HepG2 (cell line): ENCODE measurements at regions not wholly inside any gene's neighbourhood (a gene's known extent, or its start where the extent isn't known, plus 50 kb on each side); places are given as distances from the start of the nearest gene placed in this dataset.

Source experiments
- ATAC-seq: fragments of 200-7000 bp; cut with Tn5 transposase; 3 replicates; pipeline ENCODE4 v1.9.1; 2020; ENCODE audit warnings: mild to moderate bottlenecking, moderate library complexity
- BruUV-seq: library from RNA; stranded (reverse); fragments of 400-500 nt; replicated peaks from 2 replicates; lab custom pipeline; 2021; lab: Mats Ljungman, UMichigan
- CTCF ChIA-PET: fragments of 300-600 bp; formaldehyde crosslinking; extraction: SDS; loops from one replicate; lab custom pipeline; 2021; ENCODE audit warnings: low total read pairs, inconsistent platforms, low intra/inter-chr PET ratio; lab: Yijun Ruan, JAX
- POLR2A ChIA-PET: fragments of 350-600 bp; sonication (Branson Sonifier 250); formaldehyde crosslinking; loops from one replicate; lab custom pipeline; 2020; ENCODE audit warnings: antibody characterized with exemption, inconsistent platforms; lab: Yijun Ruan, JAX
- DNase-seq: peaks from one replicate; pipeline ENCODE4 v3.0.0-alpha.2; 2015; ENCODE audit warnings: low spot score
- FAIRE-seq: peaks from 3 replicates; lab custom pipeline; 2011; peaks lifted over from hg19 to GRCh38; lab: Jason Lieb, UNC
- H2AFZ ChIP-seq: one replicate; pipeline ENCODE4 v1.6.1; 2011; ENCODE audit warnings: low read length, inconsistent platforms
- H3K27ac ChIP-seq: fragments of 300-600 bp; 3 replicates; pipeline ENCODE4 v1.8.0; 2011; ENCODE audit warnings: mixed run types, mild to moderate bottlenecking, mixed read lengths, low read length, inconsistent platforms; ENCODE audit not compliant: insufficient read depth; ENCODE audit errors: extremely low read length
- H3K27me3 ChIP-seq, 2 experiments: fragments of 200-600 bp in 1 of 2; 2 replicates in 1 of 2; 3 replicates in 1 of 2; pipeline versions ENCODE4 v1.6.0 to v1.8.0; 2011; ENCODE audit warnings: low read length in 2 of 2, mild to moderate bottlenecking in 2 of 2, moderate library complexity in 2 of 2, inconsistent platforms in 1 of 2; ENCODE audit not compliant: insufficient read depth in 2 of 2, control insufficient read depth in 1 of 2
- H3K36me3 ChIP-seq, 2 experiments: fragments of 200-600 bp in 1 of 2; replicated peaks in 1 of 2; 2 replicates in 1 of 2; 3 replicates in 1 of 2; pipeline versions ENCODE4 v1.5.1 to v1.8.0; 2011; ENCODE audit warnings: low read length in 2 of 2, inconsistent platforms in 1 of 2; ENCODE audit not compliant: insufficient read depth in 2 of 2, control insufficient read depth in 1 of 2
- H3K4me1 ChIP-seq: 2 replicates; pipeline ENCODE4 v1.5.1; 2012; ENCODE audit warnings: low read length, inconsistent platforms; ENCODE audit not compliant: insufficient read depth
- H3K4me2 ChIP-seq: 2 replicates; pipeline ENCODE4 v1.6.0; 2011; ENCODE audit warnings: low read depth, low read length, inconsistent platforms
- H3K4me3 ChIP-seq, 3 experiments: fragments of 200-600 bp in 1 of 3; sonication (generic), shearing (Covaris generic) in 1 of 3; replicated peaks in 1 of 3; 2 replicates each; pipeline ENCODE4 v1.5.1; 2011 to 2016; ENCODE audit warnings: low read length in 3 of 3, inconsistent platforms in 2 of 3, low read depth in 2 of 3, mild to moderate bottlenecking in 2 of 3, control low read depth in 1 of 3, mixed read lengths in 1 of 3; ENCODE audit not compliant: insufficient read depth in 1 of 3
- H3K79me2 ChIP-seq: one replicate; pipeline ENCODE4 v1.6.1; 2011; ENCODE audit warnings: low read length, inconsistent platforms; ENCODE audit not compliant: insufficient read depth
- H3K9ac ChIP-seq: 2 replicates; pipeline ENCODE4 v1.6.0; 2011; ENCODE audit warnings: mild to moderate bottlenecking, low read depth, low read length, inconsistent platforms; ENCODE audit not compliant: insufficient read depth
- H3K9me3 ChIP-seq: 2 replicates; pipeline ENCODE4 v1.5.1; 2012; ENCODE audit warnings: mild to moderate bottlenecking, low read length
- H4K20me1 ChIP-seq: 2 replicates; pipeline ENCODE4 v1.6.0; 2011; ENCODE audit warnings: inconsistent platforms, mild to moderate bottlenecking, low read length, moderate library complexity; ENCODE audit not compliant: insufficient read depth
- BHLHE40 ChIP-seq: IDR thresholded peaks from 2 replicates; pipeline ENCODE4 v1.6.1; 2011; ENCODE audit warnings: low read length, improper control_type of control experiment
- FOXA1 ChIP-seq, 2 experiments: fragments of 450-650 bp in 1 of 2; sonication (generic) in 1 of 2; formaldehyde crosslinking in 1 of 2; IDR thresholded peaks; 2 replicates each; pipeline versions ENCODE4 v1.4.0 to v1.6.1; 2016 to 2020; ENCODE audit warnings: missing genetic modification reagents in 1 of 2
- GLI4 ChIP-seq: sonication (generic); formaldehyde crosslinking; IDR thresholded peaks from 2 replicates; pipeline ENCODE4 v1.5.1; 2020; ENCODE audit warnings: missing genetic modification reagents, mild to moderate bottlenecking, moderate library complexity, borderline replicate concordance
- GLMP ChIP-seq: sonication (generic); formaldehyde crosslinking; IDR thresholded peaks from 2 replicates; pipeline ENCODE4 v1.9.0; 2021; ENCODE audit warnings: missing genetic modification reagents, mild to moderate bottlenecking, borderline replicate concordance
- HES4 ChIP-seq: sonication (generic); formaldehyde crosslinking; IDR thresholded peaks from 2 replicates; pipeline ENCODE4 v1.9.0; 2021; ENCODE audit warnings: mild to moderate bottlenecking, missing genetic modification reagents, borderline replicate concordance
- IRF9 ChIP-seq: sonication (generic); formaldehyde crosslinking; IDR thresholded peaks from 2 replicates; pipeline ENCODE4 v1.8.0; 2022; ENCODE audit warnings: missing genetic modification reagents, mild to moderate bottlenecking, borderline replicate concordance
- KDM3A ChIP-seq: IDR thresholded peaks from 2 replicates; pipeline ENCODE4 v1.6.1; 2018; ENCODE audit warnings: low read depth, missing compliant biosample characterization
- REXO4 ChIP-seq: sonication (generic); formaldehyde crosslinking; IDR thresholded peaks from 2 replicates; pipeline ENCODE4 v1.8.0; 2022; ENCODE audit warnings: missing genetic modification reagents, mild to moderate bottlenecking, borderline replicate concordance
- RFXAP ChIP-seq: sonication (generic); formaldehyde crosslinking; IDR thresholded peaks from 2 replicates; pipeline ENCODE4 v1.4.0; 2020; ENCODE audit warnings: missing genetic modification reagents, borderline replicate concordance
- SNAPC5 ChIP-seq: sonication (generic); formaldehyde crosslinking; IDR thresholded peaks from 2 replicates; pipeline ENCODE4 v1.8.1; 2023; ENCODE audit warnings: mild to moderate bottlenecking, missing genetic modification reagents, borderline replicate concordance
- SSRP1 ChIP-seq: IDR thresholded peaks from 2 replicates; pipeline ENCODE4 v1.6.1; 2016; ENCODE audit warnings: control low read depth
- SUZ12 ChIP-seq: fragments of 150-350 bp; IDR thresholded peaks from 2 replicates; pipeline ENCODE4 v1.6.1; 2014; ENCODE audit warnings: low read depth, low read length
- ZNF30 ChIP-seq: sonication (generic); formaldehyde crosslinking; IDR thresholded peaks from 2 replicates; pipeline ENCODE4 v1.5.0; 2020; ENCODE audit warnings: mild to moderate bottlenecking, missing genetic modification reagents
- ZNF484 ChIP-seq: sonication (generic); formaldehyde crosslinking; IDR thresholded peaks from 2 replicates; pipeline ENCODE4 v1.5.1; 2020; ENCODE audit warnings: mild to moderate bottlenecking, low read depth, missing genetic modification reagents, borderline replicate concordance
- ZSCAN20 ChIP-seq: sonication (generic); formaldehyde crosslinking; IDR thresholded peaks from 2 replicates; pipeline ENCODE4 v1.4.0; 2020; ENCODE audit warnings: missing genetic modification reagents, mild to moderate bottlenecking, borderline replicate concordance
- WGBS: methylation state at CpG from one replicate; pipeline ENCODE4 v1.1.6; 2017; ENCODE audit warnings: low lambda C conversion rate; 5-methylcytosine and 5-hydroxymethylcytosine counted together
- in situ Hi-C: cut with HindIII; loops from 2 replicates; pipeline ENCODE4 v1.10.0; 2017; ENCODE audit warnings: low pct_unique_long_range_greater_than_20kb; ENCODE audit not compliant: extremely low pct_ligation_motif_present
- intact Hi-C: fragments of 100-400 bp; cut with micrococcal nuclease; formaldehyde crosslinking; loops from one replicate; pipeline ENCODE4 v1.10.0; 2022; ENCODE audit not compliant: unreplicated experiment

- ATAC-seq, result no peak
- ChIA-PET POLR2A (no interaction called here), CTCF (no interaction called here)
- no peaks in the 10 kb centered on the region for H3K4me1 ChIP-seq
- no peak overlapping the region for H2AFZ ChIP-seq
- DNase-seq, result no peak
- no TSS peak for BruUV-seq
- TF ChIP-seq SNAPC5 (CRISPR knock-in tag) (no peak), KDM3A (CRISPR knock-in tag) (no peak), SSRP1 (CRISPR knock-in tag) (no peak), HES4 (CRISPR knock-in tag) (no peak), BHLHE40 (no peak), FOXA1 (IDR thresholded peaks at IDR 0.05) (no peak), FOXA1 (CRISPR knock-in tag; IDR thresholded peaks at IDR 0.05) (no peak), ZSCAN20 (no peak), ZNF30 (CRISPR knock-in tag) (no peak), IRF9 (CRISPR knock-in tag) (no peak)
- 41% methylated on average over 5 of the region's 5 CpGs for WGBS
- H3K4me3 ChIP-seq, result no peak overlapping the region
- peaks cover 4% of the 10 kb centered on the region; the same call in 1 of the 2 replicates for H3K9me3 ChIP-seq
- in situ Hi-C loops, result no loop called here
- H3K9ac ChIP-seq, result no peak overlapping the region
- H3K36me3 ChIP-seq, result no peaks in the 10 kb centered on the region
- H3K79me2 ChIP-seq, result no peaks in the 10 kb centered on the region
- FAIRE-seq, result no peak
- no peaks in the 10 kb centered on the region; a peak in 1 of 5 replicates for H3K27me3 ChIP-seq
- no peak overlapping the region for H3K4me2 ChIP-seq
- H4K20me1 ChIP-seq, result no peaks in the 10 kb centered on the region
- intact Hi-C loops, result no loop called here
- no peak overlapping the region for H3K27ac ChIP-seq
Measured at GRCh38 chr1:4415476-4415875, 238.9 kb upstream of the AJAP1 start.

GRCh38 chr1:4416189-4416588 is 238.2 kb upstream of the AJAP1 start:
- in situ Hi-C loops (no loop called here), intact Hi-C loops (no loop called here)
- no peaks in the 10 kb centered on the region for H3K4me1 ChIP-seq
- no peaks in the 10 kb centered on the region for H4K20me1 ChIP-seq
- CTCF ChIA-PET, result no interaction called here
- DNase-seq (no peak), ATAC-seq (no peak), FAIRE-seq (no peak)
- WGBS, result 1% methylated on average over 5 of the region's 5 CpGs
- peaks cover 11% of the 10 kb centered on the region; the same call in 1 of the 2 replicates for H3K9me3 ChIP-seq
- H3K27me3 ChIP-seq, result no peaks in the 10 kb centered on the region; a peak in 1 of 5 replicates
- H3K36me3 ChIP-seq, result no peaks in the 10 kb centered on the region
- H3K4me3 ChIP-seq, result no peak overlapping the region
- H2AFZ ChIP-seq, result no peak overlapping the region
- no TSS peak for BruUV-seq
- no peak overlapping the region for H3K4me2 ChIP-seq
- H3K27ac ChIP-seq, result no peak overlapping the region
- H3K9ac ChIP-seq, result no peak overlapping the region
- H3K79me2 ChIP-seq, result no peaks in the 10 kb centered on the region
- POLR2A ChIA-PET, result no interaction called here
- no peak for TF ChIP-seq GLI4 (CRISPR knock-in tag)
- no peak for TF ChIP-seq RFXAP (CRISPR knock-in tag)
- no peak for TF ChIP-seq GLMP (CRISPR knock-in tag)
- TF ChIP-seq SUZ12, result no peak
- TF ChIP-seq ZNF484 (CRISPR knock-in tag), result no peak
- TF ChIP-seq REXO4 (CRISPR knock-in tag), result no peak
